ENCODE measurements at regions not wholly inside any gene's neighbourhood (a gene's known extent, or its start where the extent isn't known, plus 50 kb on each side); places are given as distances from the start of the nearest gene placed in this dataset.

DNA sequence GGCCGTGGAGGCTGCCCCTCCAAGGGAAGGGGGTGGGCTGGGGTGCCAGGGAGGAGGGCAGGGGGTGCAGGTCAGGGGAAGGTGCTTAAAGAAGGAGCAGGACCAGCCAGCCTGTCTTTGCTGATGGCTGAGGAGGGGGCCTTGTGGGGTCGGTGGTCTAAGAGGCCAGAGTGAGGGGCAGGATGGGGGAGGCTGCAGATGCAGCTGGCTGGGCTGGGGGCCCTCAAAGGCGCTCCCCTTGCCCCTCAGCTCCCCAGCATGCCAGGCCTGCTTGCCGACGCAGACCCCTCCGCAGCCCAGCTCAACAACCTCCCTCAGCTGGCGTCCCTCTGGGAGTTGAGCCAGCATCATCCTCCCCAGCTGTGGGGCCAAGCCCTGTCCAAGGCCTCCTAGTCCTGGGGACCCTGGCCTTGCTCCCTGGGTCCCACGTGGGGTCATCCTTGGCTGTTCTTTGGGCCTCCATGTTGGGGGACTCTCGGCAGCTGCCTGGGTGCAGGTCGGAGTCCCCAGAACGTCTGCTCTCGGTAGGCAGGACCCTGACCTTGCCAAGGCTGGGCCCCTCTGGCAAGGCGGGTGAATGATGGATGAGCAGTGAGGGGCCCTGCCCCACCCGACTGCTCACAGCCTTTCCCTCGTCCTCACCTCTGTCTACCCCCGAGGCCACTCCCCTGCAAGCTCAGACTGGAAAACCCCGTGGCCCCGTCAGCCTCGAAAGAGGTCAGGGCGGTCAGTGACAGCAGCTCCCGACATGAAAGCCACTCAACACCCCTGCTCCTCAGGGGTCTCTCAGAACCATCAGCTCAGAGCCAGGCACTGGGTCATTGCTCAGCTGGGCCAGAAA, 119.4 kb downstream of the FAM53A start:
- CTCF ChIA-PET, result no interaction called here
- Mint-ChIP-seq H3K27me3 (ENCODE audit: insufficient read depth, unreplicated experiment) (peaks cover 5% of the 10 kb centered on the region), H3K27ac (ENCODE audit: unreplicated experiment) (no peak overlapping the region), H3K4me1 (ENCODE audit: low read depth, unreplicated experiment) (no peaks in the 10 kb centered on the region), H3K4me3 (ENCODE audit: unreplicated experiment) (no peak overlapping the region), H3K36me3 (ENCODE audit: insufficient read depth, unreplicated experiment) (no peaks in the 10 kb centered on the region), H3K9me3 (ENCODE audit: unreplicated experiment) (no peaks in the 10 kb centered on the region)
- no peaks in the 10 kb centered on the region for H3K9me3 ChIP-seq
- H3K27me3 ChIP-seq (replicated peaks; ENCODE audit: control insufficient read depth, insufficient read depth, low read length), result no peaks in the 10 kb centered on the region
- intact Hi-C loops (cut with micrococcal nuclease; ENCODE audit: unreplicated experiment), result no loop called here
- no TSS peak for BruUV-seq (replicated peaks)
- H3K36me3 ChIP-seq (ENCODE audit: control insufficient read depth, insufficient read depth, low read length), result no peaks in the 10 kb centered on the region
- POLR2A ChIA-PET, result no interaction called here
- no peak for TF ChIP-seq CTCF (IDR thresholded peaks at IDR 0.05; ENCODE audit: insufficient read depth in 1 of 2, low read depth in 1 of 2, low read length in 1 of 2, severe bottlenecking in 1 of 2, unreplicated experiment in 1 of 2)
- no peak overlapping the region for H3K4me3 ChIP-seq (ENCODE audit: low read depth, low read length)
- no peak for DNase-seq
- H3K4me1 ChIP-seq, result no peaks in the 10 kb centered on the region

DNA sequence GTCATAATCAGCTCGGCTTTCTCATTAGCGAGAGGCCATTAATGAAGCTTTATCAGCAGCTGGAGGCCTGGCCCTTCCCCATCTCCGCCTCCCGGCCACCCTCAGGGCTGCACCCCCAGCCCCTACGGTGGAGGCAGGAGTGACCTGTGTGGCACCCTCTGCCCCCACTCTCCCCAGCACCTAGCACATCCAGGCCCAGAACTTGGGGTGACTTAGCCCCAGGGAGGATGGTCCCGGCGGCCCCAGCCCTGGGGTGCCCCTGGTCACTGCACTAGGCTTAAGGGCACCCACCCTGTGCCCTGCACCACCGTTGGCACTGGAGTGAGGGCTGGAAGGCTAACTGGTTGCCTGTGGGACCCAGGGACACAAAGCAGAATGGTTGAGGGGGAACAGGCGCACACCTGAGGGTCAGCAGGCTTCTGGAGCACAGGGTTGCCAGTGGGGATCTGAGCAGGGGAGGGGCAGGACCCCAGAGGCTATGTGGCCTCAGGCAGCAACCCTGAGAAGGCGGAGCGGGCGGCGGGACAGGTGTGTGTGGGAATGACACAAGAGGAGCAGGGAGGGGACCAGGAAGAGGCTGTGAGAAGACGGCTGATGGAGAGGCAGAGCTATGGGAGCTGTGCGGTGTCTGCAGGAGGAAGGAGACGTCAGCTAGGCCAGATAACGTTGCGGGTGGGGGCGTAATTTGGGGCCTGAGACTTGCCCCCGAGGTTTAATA, 120.2 kb downstream of the FAM53A start:
- CTCF ChIA-PET, result no interaction called here
- no peak for DNase-seq
- Mint-ChIP-seq H3K4me1 (ENCODE audit: low read depth, unreplicated experiment) (no peaks in the 10 kb centered on the region), H3K9me3 (ENCODE audit: unreplicated experiment) (no peaks in the 10 kb centered on the region), H3K27me3 (ENCODE audit: insufficient read depth, unreplicated experiment) (peaks cover 5% of the 10 kb centered on the region), H3K4me3 (ENCODE audit: unreplicated experiment) (no peak overlapping the region), H3K27ac (ENCODE audit: unreplicated experiment) (no peak overlapping the region), H3K36me3 (ENCODE audit: insufficient read depth, unreplicated experiment) (no peaks in the 10 kb centered on the region)
- Histone ChIP-seq H3K9me3 (no peaks in the 10 kb centered on the region), H3K36me3 (ENCODE audit: control insufficient read depth, insufficient read depth, low read length) (no peaks in the 10 kb centered on the region), H3K4me3 (ENCODE audit: low read depth, low read length) (no peak overlapping the region), H3K27me3 (replicated peaks; ENCODE audit: control insufficient read depth, insufficient read depth, low read length) (no peaks in the 10 kb centered on the region), H3K4me1 (no peaks in the 10 kb centered on the region)
- POLR2A ChIA-PET, result no interaction called here
- no peak for TF ChIP-seq CTCF (IDR thresholded peaks at IDR 0.05; ENCODE audit: insufficient read depth in 1 of 2, low read depth in 1 of 2, low read length in 1 of 2, severe bottlenecking in 1 of 2, unreplicated experiment in 1 of 2)
- no TSS peak for BruUV-seq (replicated peaks)
- intact Hi-C loops (cut with micrococcal nuclease; ENCODE audit: unreplicated experiment), result no loop called here

DNA sequence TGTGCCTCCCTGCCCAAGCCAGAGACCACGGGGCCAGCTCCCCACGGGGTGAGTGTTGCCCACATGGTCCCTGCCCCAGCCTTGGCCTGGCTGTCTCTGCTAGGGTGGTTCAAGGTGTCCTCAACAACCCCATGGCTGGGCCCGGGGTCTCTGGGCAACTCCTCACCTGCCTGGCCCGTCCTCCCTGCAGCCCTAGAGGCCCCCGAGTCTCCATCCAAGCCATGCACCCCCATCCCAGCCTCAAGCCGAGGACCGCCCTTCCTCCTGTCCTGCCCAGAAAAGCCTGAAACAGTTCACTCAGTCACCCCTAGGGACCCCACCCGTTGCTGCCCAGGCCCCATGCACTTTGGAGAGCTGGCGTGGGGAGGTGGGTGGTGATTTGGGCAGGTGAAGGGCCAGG, 120.9 kb downstream of the FAM53A start:
- intact Hi-C loops (cut with micrococcal nuclease; ENCODE audit: unreplicated experiment), result no loop called here
- Mint-ChIP-seq H3K27ac (ENCODE audit: unreplicated experiment) (no peak overlapping the region), H3K36me3 (ENCODE audit: insufficient read depth, unreplicated experiment) (no peaks in the 10 kb centered on the region), H3K27me3 (ENCODE audit: insufficient read depth, unreplicated experiment) (peaks cover 5% of the 10 kb centered on the region), H3K4me3 (ENCODE audit: unreplicated experiment) (no peak overlapping the region), H3K9me3 (ENCODE audit: unreplicated experiment) (no peaks in the 10 kb centered on the region), H3K4me1 (ENCODE audit: low read depth, unreplicated experiment) (no peaks in the 10 kb centered on the region)
- ChIA-PET POLR2A (no interaction called here), CTCF (interaction anchor here (0.7 kb wide), 1 partner anchor 10 kb away, joined by 3 read pairs; no protein-coding TSS in a partner anchor)
- H3K27me3 ChIP-seq (replicated peaks; ENCODE audit: control insufficient read depth, insufficient read depth, low read length), result no peaks in the 10 kb centered on the region
- H3K4me1 ChIP-seq, result no peaks in the 10 kb centered on the region
- no peak for DNase-seq
- BruUV-seq (replicated peaks), result no TSS peak
- no peaks in the 10 kb centered on the region for H3K36me3 ChIP-seq (ENCODE audit: control insufficient read depth, insufficient read depth, low read length)
- H3K4me3 ChIP-seq (ENCODE audit: low read depth, low read length), result no peak overlapping the region
- TF ChIP-seq CTCF (IDR thresholded peaks at IDR 0.05; ENCODE audit: insufficient read depth in 1 of 2, low read depth in 1 of 2, low read length in 1 of 2, severe bottlenecking in 1 of 2, unreplicated experiment in 1 of 2), result no peak
- no peaks in the 10 kb centered on the region for H3K9me3 ChIP-seq

Measured in Caco-2 (cell line).